Fibroblast of gingiva (primary cell): ENCODE measurements at regions not wholly inside any gene's neighbourhood (a gene's known extent, or its start where the extent isn't known, plus 50 kb on each side); places are given as distances from the start of the nearest gene placed in this dataset.

Experiments used
- DNase-seq: peaks from one replicate; pipeline ENCODE4 v3.0.0-alpha.2; 2011; ENCODE audit warnings: low read depth

- DNase-seq: no peak
Observed at GRCh38 chr2:104537116-104537515, 316.8 kb upstream of the POU3F3 start.

- no peak for DNase-seq
Observed at GRCh38 chr2:104538077-104538476, 315.8 kb upstream of the POU3F3 start.

- DNase-seq: no peak
Observed at GRCh38 chr2:104539649-104540048, 314.3 kb upstream of the POU3F3 start.

GRCh38 chr2:104545055-104545454 is 308.9 kb upstream of the POU3F3 start:
- no peak for DNase-seq

- no peak for DNase-seq
Observed at GRCh38 chr2:104546537-104546936, 307.4 kb upstream of the POU3F3 start.

- no peak for DNase-seq
Observed at GRCh38 chr2:104547221-104547620, 306.7 kb upstream of the POU3F3 start.

GRCh38 chr2:104561251-104561650 is 292.7 kb upstream of the POU3F3 start:
- no peak for DNase-seq

GRCh38 chr2:104562537-104562936 is 291.4 kb upstream of the POU3F3 start:
- DNase-seq: no peak

- DNase-seq: no peak
Observed at GRCh38 chr2:104563398-104563996, 290.4 kb upstream of the POU3F3 start.

GRCh38 chr2:104568247-104568646 is 285.7 kb upstream of the POU3F3 start:
- DNase-seq: no peak

- DNase-seq: no peak
Observed at GRCh38 chr2:104570259-104570658, 283.7 kb upstream of the POU3F3 start.

- no peak for DNase-seq
Observed at GRCh38 chr2:104572834-104573233, 281.1 kb upstream of the POU3F3 start.

GRCh38 chr2:104574367-104574766 is 279.5 kb upstream of the POU3F3 start:
- DNase-seq: no peak

- DNase-seq: no peak
Observed at GRCh38 chr2:104577143-104577542, 276.8 kb upstream of the POU3F3 start.

- no peak for DNase-seq
Observed at GRCh38 chr2:104582471-104582870, 271.4 kb upstream of the POU3F3 start.

GRCh38 chr2:104583811-104584210 is 270.1 kb upstream of the POU3F3 start:
- DNase-seq: no peak

- DNase-seq: no peak
Observed at GRCh38 chr2:104584393-104584792, 269.5 kb upstream of the POU3F3 start.

GRCh38 chr2:104595576-104595975 is 258.3 kb upstream of the POU3F3 start:
- DNase-seq: no peak

- DNase-seq: no peak
Observed at GRCh38 chr2:104597942-104598341, 256.0 kb upstream of the POU3F3 start.

- no peak for DNase-seq
Observed at GRCh38 chr2:104598636-104599035, 255.3 kb upstream of the POU3F3 start.

- DNase-seq: peak; percentile 79
Observed at GRCh38 chr2:104599787-104600510, 254.0 kb upstream of the POU3F3 start.

- DNase-seq: no peak
Observed at GRCh38 chr2:104606056-104606455, 247.9 kb upstream of the POU3F3 start.

GRCh38 chr2:104616856-104617255 is 237.1 kb upstream of the POU3F3 start:
- DNase-seq: no peak

- no peak for DNase-seq
Observed at GRCh38 chr2:104620801-104621200, 233.1 kb upstream of the POU3F3 start.
